Ishikawa (cell line): ENCODE measurements at regions not wholly inside any gene's neighbourhood (a gene's known extent, or its start where the extent isn't known, plus 50 kb on each side); places are given as distances from the start of the nearest gene placed in this dataset.

Source experiments
- EP300 ChIP-seq: IDR thresholded peaks from 2 replicates; pipeline ENCODE4 v1.6.1; 2012; ENCODE audit warnings: borderline replicate concordance
- FOXM1 ChIP-seq: IDR thresholded peaks from 2 replicates; pipeline ENCODE4 v1.6.1; 2012; ENCODE audit warnings: low read depth, borderline replicate concordance
- NFIC ChIP-seq: IDR thresholded peaks from 2 replicates; pipeline ENCODE4 v1.6.1; 2012
- TAF1 ChIP-seq: IDR thresholded peaks from 2 replicates; pipeline ENCODE4 v1.6.1; 2012; ENCODE audit warnings: low read depth, mild to moderate bottlenecking
- TCF12 ChIP-seq: IDR thresholded peaks from 2 replicates; pipeline ENCODE4 v1.6.1; 2012; ENCODE audit warnings: low read depth
- TEAD4 ChIP-seq: IDR thresholded peaks from 2 replicates; pipeline ENCODE4 v1.6.1; 2012
- YY1 ChIP-seq: IDR thresholded peaks from 2 replicates; pipeline ENCODE4 v1.6.1; 2012; ENCODE audit warnings: low read depth
- TF ChIP-seq, protein P1 (sequence below): IDR thresholded peaks from 2 replicates; pipeline ENCODE4 v1.6.1; 2012; ENCODE audit warnings: low read depth, mild to moderate bottlenecking
- TF ChIP-seq, protein P2 (sequence below): IDR thresholded peaks from 2 replicates; pipeline ENCODE4 v1.6.1; 2012
- TF ChIP-seq, protein P3 (sequence below): IDR thresholded peaks from 2 replicates; pipeline ENCODE4 v1.6.1; 2012

DNA sequence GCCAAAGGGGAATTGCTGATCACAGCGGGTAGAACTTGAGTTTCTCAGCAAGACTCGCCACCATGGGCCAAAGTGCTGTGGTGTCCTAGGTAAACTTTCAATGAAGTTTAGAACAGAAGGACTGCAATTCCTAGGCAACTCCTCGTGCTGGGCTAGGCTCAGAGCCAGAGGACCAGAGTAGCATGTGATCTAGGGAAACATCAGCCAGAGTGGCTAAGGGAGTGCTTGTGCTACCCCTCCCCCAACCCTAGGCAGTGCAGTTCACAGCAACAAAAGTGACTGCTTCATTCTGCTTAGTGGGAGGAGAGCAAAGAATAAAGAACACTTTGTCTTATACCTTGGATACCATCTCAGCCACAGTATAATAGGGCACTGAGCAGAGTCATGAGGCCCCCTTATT is 1658.6 kb upstream of the MIR17HG start:
- TF ChIP-seq YY1 (no peak), TEAD4 (no peak), TAF1 (no peak), NFIC (no peak), EP300 (no peak), FOXM1 (no peak), TCF12 (no peak)
- TF ChIP-seq, protein P1, sequence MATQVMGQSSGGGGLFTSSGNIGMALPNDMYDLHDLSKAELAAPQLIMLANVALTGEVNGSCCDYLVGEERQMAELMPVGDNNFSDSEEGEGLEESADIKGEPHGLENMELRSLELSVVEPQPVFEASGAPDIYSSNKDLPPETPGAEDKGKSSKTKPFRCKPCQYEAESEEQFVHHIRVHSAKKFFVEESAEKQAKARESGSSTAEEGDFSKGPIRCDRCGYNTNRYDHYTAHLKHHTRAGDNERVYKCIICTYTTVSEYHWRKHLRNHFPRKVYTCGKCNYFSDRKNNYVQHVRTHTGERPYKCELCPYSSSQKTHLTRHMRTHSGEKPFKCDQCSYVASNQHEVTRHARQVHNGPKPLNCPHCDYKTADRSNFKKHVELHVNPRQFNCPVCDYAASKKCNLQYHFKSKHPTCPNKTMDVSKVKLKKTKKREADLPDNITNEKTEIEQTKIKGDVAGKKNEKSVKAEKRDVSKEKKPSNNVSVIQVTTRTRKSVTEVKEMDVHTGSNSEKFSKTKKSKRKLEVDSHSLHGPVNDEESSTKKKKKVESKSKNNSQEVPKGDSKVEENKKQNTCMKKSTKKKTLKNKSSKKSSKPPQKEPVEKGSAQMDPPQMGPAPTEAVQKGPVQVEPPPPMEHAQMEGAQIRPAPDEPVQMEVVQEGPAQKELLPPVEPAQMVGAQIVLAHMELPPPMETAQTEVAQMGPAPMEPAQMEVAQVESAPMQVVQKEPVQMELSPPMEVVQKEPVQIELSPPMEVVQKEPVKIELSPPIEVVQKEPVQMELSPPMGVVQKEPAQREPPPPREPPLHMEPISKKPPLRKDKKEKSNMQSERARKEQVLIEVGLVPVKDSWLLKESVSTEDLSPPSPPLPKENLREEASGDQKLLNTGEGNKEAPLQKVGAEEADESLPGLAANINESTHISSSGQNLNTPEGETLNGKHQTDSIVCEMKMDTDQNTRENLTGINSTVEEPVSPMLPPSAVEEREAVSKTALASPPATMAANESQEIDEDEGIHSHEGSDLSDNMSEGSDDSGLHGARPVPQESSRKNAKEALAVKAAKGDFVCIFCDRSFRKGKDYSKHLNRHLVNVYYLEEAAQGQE: no peak
- TF ChIP-seq, protein P2, sequence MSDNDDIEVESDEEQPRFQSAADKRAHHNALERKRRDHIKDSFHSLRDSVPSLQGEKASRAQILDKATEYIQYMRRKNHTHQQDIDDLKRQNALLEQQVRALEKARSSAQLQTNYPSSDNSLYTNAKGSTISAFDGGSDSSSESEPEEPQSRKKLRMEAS: no peak
- TF ChIP-seq, protein P3, sequence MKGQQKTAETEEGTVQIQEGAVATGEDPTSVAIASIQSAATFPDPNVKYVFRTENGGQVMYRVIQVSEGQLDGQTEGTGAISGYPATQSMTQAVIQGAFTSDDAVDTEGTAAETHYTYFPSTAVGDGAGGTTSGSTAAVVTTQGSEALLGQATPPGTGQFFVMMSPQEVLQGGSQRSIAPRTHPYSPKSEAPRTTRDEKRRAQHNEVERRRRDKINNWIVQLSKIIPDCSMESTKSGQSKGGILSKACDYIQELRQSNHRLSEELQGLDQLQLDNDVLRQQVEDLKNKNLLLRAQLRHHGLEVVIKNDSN: no peak
